Common myeloid progenitor, CD34-positive (primary cell): ENCODE measurements at regions not wholly inside any gene's neighbourhood (a gene's known extent, or its start where the extent isn't known, plus 50 kb on each side); places are given as distances from the start of the nearest gene placed in this dataset.
"Not testable (repeated sequence)": the region's sequence is repeated elsewhere in the genome, so short reads cannot be mapped to it uniquely, and the experiment has no call there.

ENCODE experiments used
- CTCF ChIA-PET: fragments of 350-600 bp; sonication (Branson Sonifier 250); formaldehyde crosslinking; loops from one replicate; lab custom pipeline; 2021; ENCODE audit warnings: antibody characterized with exemption; lab: Charles Lee
- POLR2A ChIA-PET: fragments of 350-600 bp; sonication (Branson Sonifier 250); formaldehyde crosslinking; loops from one replicate; lab custom pipeline; 2021; ENCODE audit warnings: antibody characterized with exemption; lab: Charles Lee
- DNase-seq, 3 donors: peaks; one replicate each; pipeline versions ENCODE4 v3.0.0 to v3.0.0-alpha.2; 2013
- H3K27ac ChIP-seq, 2 experiments: 1 replicate in 1 of 2; 2 replicates in 1 of 2; pipeline ENCODE4 v1.7.0; 2013; ENCODE audit warnings: inconsistent platforms in 2 of 2, low read length in 2 of 2, mild to moderate bottlenecking in 2 of 2, low read depth in 1 of 2, moderate library complexity in 1 of 2; ENCODE audit not compliant: severe bottlenecking in 2 of 2, insufficient read depth in 1 of 2, poor library complexity in 1 of 2
- H3K27me3 ChIP-seq, 5 experiments: replicated peaks in 2 of 5; 1 replicate in 3 of 5; 2 replicates in 2 of 5; pipeline versions ENCODE4 v1.6.1 to v1.7.0; 2013; ENCODE audit warnings: low read length in 4 of 5, mild to moderate bottlenecking in 2 of 5, moderate library complexity in 2 of 5, inconsistent platforms in 1 of 5; ENCODE audit not compliant: insufficient read depth in 5 of 5, control insufficient read depth in 4 of 5
- H3K36me3 ChIP-seq, 4 experiments: 1 replicate in 2 of 4; 2 replicates in 2 of 4; pipeline versions ENCODE4 v1.6.1 to v1.7.0; 2013; ENCODE audit warnings: low read length in 3 of 4, control low read depth in 1 of 4, mild to moderate bottlenecking in 1 of 4; ENCODE audit not compliant: control insufficient read depth in 4 of 4, insufficient read depth in 4 of 4
- H3K4me1 ChIP-seq, 4 experiments: 1 replicate in 3 of 4; 2 replicates in 1 of 4; pipeline versions ENCODE4 v1.6.1 to v1.7.1; 2013; ENCODE audit warnings: low read length in 3 of 4, mild to moderate bottlenecking in 3 of 4, control low read depth in 1 of 4, inconsistent platforms in 1 of 4, moderate library complexity in 1 of 4; ENCODE audit not compliant: control insufficient read depth in 4 of 4, insufficient read depth in 4 of 4; ENCODE audit errors: control extremely low read depth in 1 of 4
- H3K4me3 ChIP-seq, 7 experiments: 1 replicate in 4 of 7; 2 replicates in 3 of 7; pipeline versions ENCODE4 v1.5.1 to v1.7.0; 2013; ENCODE audit warnings: mild to moderate bottlenecking in 7 of 7, low read length in 6 of 7, moderate library complexity in 6 of 7, inconsistent platforms in 2 of 7, low read depth in 2 of 7, control low read depth in 1 of 7; ENCODE audit not compliant: insufficient read depth in 4 of 7, control insufficient read depth in 1 of 7; ENCODE audit errors: extremely low read depth in 1 of 7
- H3K9me3 ChIP-seq, 5 experiments: 1 replicate in 4 of 5; 2 replicates in 1 of 5; pipeline versions ENCODE4 v1.6.1 to v1.7.1; 2013; ENCODE audit warnings: low read length in 4 of 5, mild to moderate bottlenecking in 2 of 5, inconsistent platforms in 1 of 5, low read depth in 1 of 5, moderate library complexity in 1 of 5; ENCODE audit not compliant: control insufficient read depth in 4 of 5, insufficient read depth in 2 of 5; ENCODE audit errors: control extremely low read depth in 1 of 5
- WGBS: methylation state at CpG from one replicate; pipeline ENCODE4 v1.1.5; 2013; ENCODE audit not compliant: insufficient coverage; 5-methylcytosine and 5-hydroxymethylcytosine counted together

- H3K27me3 ChIP-seq, result no peaks in the 10 kb centered on the region
- no peak for DNase-seq
- ChIA-PET POLR2A (no interaction called here), CTCF (no interaction called here)
- H3K4me3 ChIP-seq, result no peak overlapping the region
- no peaks in the 10 kb centered on the region for H3K9me3 ChIP-seq
- 69% methylated on average over 2 of the region's 3 CpGs for WGBS
- H3K36me3 ChIP-seq, result no peaks in the 10 kb centered on the region
- no peak overlapping the region for H3K27ac ChIP-seq
- H3K4me1 ChIP-seq, result no peaks in the 10 kb centered on the region
Observed at GRCh38 chr12:63348556-63348955, 197.6 kb upstream of the AVPR1A start.

GRCh38 chr12:63337158-63337557 is 186.2 kb upstream of the AVPR1A start:
- H3K9me3 ChIP-seq, H3K4me3 ChIP-seq, H3K36me3 ChIP-seq, H3K27me3 ChIP-seq, POLR2A ChIA-PET, DNase-seq, H3K27ac ChIP-seq, H3K4me1 ChIP-seq: not testable (repeated sequence)
- CTCF ChIA-PET, result interaction anchor here (1.1 to 1.3 kb wide), 2 partner anchors 13 to 186 kb away, joined by 3 to 4 read pairs; no protein-coding TSS in a partner anchor
- 96% methylated on average over 3 of the region's 4 CpGs for WGBS

- H3K4me3 ChIP-seq, result no peak overlapping the region
- no peak for DNase-seq
- H3K4me1 ChIP-seq, result no peaks in the 10 kb centered on the region
- no peaks in the 10 kb centered on the region for H3K36me3 ChIP-seq
- no peaks in the 10 kb centered on the region for H3K27me3 ChIP-seq
- no peak overlapping the region for H3K27ac ChIP-seq
- H3K9me3 ChIP-seq, result peaks cover 0 to 2% (median 0%) of the 10 kb centered on the region in 5 experiments
- ChIA-PET CTCF (no interaction called here), POLR2A (no interaction called here)
Observed at GRCh38 chr12:63326260-63326659, 175.3 kb upstream of the AVPR1A start.

GRCh38 chr12:63325757-63326156 is 174.8 kb upstream of the AVPR1A start:
- POLR2A ChIA-PET, result no interaction called here
- no peaks in the 10 kb centered on the region for H3K27me3 ChIP-seq
- DNase-seq, result no peak
- WGBS, result no CpG with 5 or more reads among the region's 1 CpG
- H3K9me3 ChIP-seq, result no peaks in the 10 kb centered on the region
- CTCF ChIA-PET, result interaction anchor here (0.5 kb wide), 1 partner anchor 63 kb away, joined by 3 read pairs; no protein-coding TSS in a partner anchor
- H3K4me1 ChIP-seq, result no peaks in the 10 kb centered on the region
- no peak overlapping the region for H3K4me3 ChIP-seq
- no peak overlapping the region for H3K27ac ChIP-seq
- H3K36me3 ChIP-seq, result no peaks in the 10 kb centered on the region

- no peaks in the 10 kb centered on the region for H3K36me3 ChIP-seq
- H3K4me3 ChIP-seq, result no peak overlapping the region
- CTCF ChIA-PET, result no interaction called here
- no peaks in the 10 kb centered on the region for H3K9me3 ChIP-seq
- DNase-seq, result no peak
- POLR2A ChIA-PET, result no interaction called here
- 100% methylated on average over 1 of the region's 2 CpGs for WGBS
- no peaks in the 10 kb centered on the region for H3K27me3 ChIP-seq
- no peaks in the 10 kb centered on the region for H3K4me1 ChIP-seq
- H3K27ac ChIP-seq, result no peak overlapping the region
Observed at GRCh38 chr12:63323942-63324341, 172.9 kb upstream of the AVPR1A start.

- H3K36me3 ChIP-seq, result no peaks in the 10 kb centered on the region
- WGBS, result 62% methylated on average over 2 of the region's 2 CpGs
- H3K27me3 ChIP-seq, result no peaks in the 10 kb centered on the region
- DNase-seq, result no peak
- H3K27ac ChIP-seq, result no peak overlapping the region
- no peak overlapping the region for H3K4me3 ChIP-seq
- ChIA-PET CTCF (no interaction called here), POLR2A (no interaction called here)
- H3K4me1 ChIP-seq, result no peaks in the 10 kb centered on the region
- no peaks in the 10 kb centered on the region for H3K9me3 ChIP-seq
Observed at GRCh38 chr12:63321373-63321772, 170.4 kb upstream of the AVPR1A start.

- no peaks in the 10 kb centered on the region for H3K36me3 ChIP-seq
- H3K9me3 ChIP-seq, result no peaks in the 10 kb centered on the region
- CTCF ChIA-PET, result no interaction called here
- no peaks in the 10 kb centered on the region for H3K4me1 ChIP-seq
- no peak overlapping the region for H3K27ac ChIP-seq
- DNase-seq, result no peak
- POLR2A ChIA-PET, result no interaction called here
- no peak overlapping the region for H3K4me3 ChIP-seq
- no peaks in the 10 kb centered on the region for H3K27me3 ChIP-seq
- 96% methylated on average over 3 of the region's 4 CpGs for WGBS
Observed at GRCh38 chr12:63319936-63320633, 169.1 kb upstream of the AVPR1A start.
